ENCODE measurements at regions not wholly inside any gene's neighbourhood (a gene's known extent, or its start where the extent isn't known, plus 50 kb on each side); places are given as distances from the start of the nearest gene placed in this dataset.

GRCh38 chr9:116057371-116057770 is 96.2 kb upstream of the PAPPA start:
- TF ChIP-seq POLR2A (IDR thresholded peaks at IDR 0.05) (no peak), POLR2AphosphoS5 (IDR thresholded peaks at IDR 0.05) (no peak)
